Neural cell (in vitro differentiated cells): ENCODE measurements at regions not wholly inside any gene's neighbourhood (a gene's known extent, or its start where the extent isn't known, plus 50 kb on each side); places are given as distances from the start of the nearest gene placed in this dataset.

Source experiments
- H2AFZ ChIP-seq: fragments of 200-600, 300-800 bp; sonication (generic), shearing (Covaris generic); 2 replicates; pipeline ENCODE4 v1.6.0; 2014; ENCODE audit warnings: low read depth, mild to moderate bottlenecking, antibody characterized with exemption, low read length, moderate library complexity
- H3F3A ChIP-seq: fragments of 200-600 bp; shearing (Covaris generic); 2 replicates; pipeline ENCODE4 v1.6.1; 2016; ENCODE audit warnings: mild to moderate bottlenecking, moderate library complexity, mixed read lengths, antibody characterized with exemption, low read length; ENCODE audit not compliant: insufficient read depth, poor library complexity, severe bottlenecking
- H3K27ac ChIP-seq: fragments of 200-600, 300-800 bp; sonication (generic), shearing (Covaris generic); 2 replicates; pipeline ENCODE4 v1.5.1; 2014; ENCODE audit warnings: mild to moderate bottlenecking, low read length, moderate library complexity
- H3K27me3 ChIP-seq: fragments of 300-800, 200-600 bp; sonication (generic), shearing (Covaris generic); 2 replicates; pipeline ENCODE4 v1.6.0; 2014; ENCODE audit warnings: mild to moderate bottlenecking, low read depth, low read length, moderate library complexity; ENCODE audit not compliant: insufficient read depth
- H3K36me3 ChIP-seq: fragments of 300-800, 200-600 bp; sonication (generic), shearing (Covaris generic); 2 replicates; pipeline ENCODE4 v1.5.1; 2014; ENCODE audit warnings: mild to moderate bottlenecking, antibody characterized with exemption, low read length, moderate library complexity; ENCODE audit not compliant: insufficient read depth
- H3K4me2 ChIP-seq: fragments of 300-800, 200-600 bp; sonication (generic), shearing (Covaris generic); 2 replicates; pipeline ENCODE4 v1.6.0; 2014; ENCODE audit warnings: mild to moderate bottlenecking, low read length
- H3K4me3 ChIP-seq: fragments of 300-800, 200-600 bp; sonication (generic), shearing (Covaris generic); 2 replicates; pipeline ENCODE4 v1.5.1; 2014; ENCODE audit warnings: mild to moderate bottlenecking, low read length, moderate library complexity
- H3K79me2 ChIP-seq: fragments of 200-600 bp; shearing (Covaris generic); replicated peaks from 2 replicates; pipeline ENCODE4 v1.6.0; 2014; ENCODE audit warnings: mild to moderate bottlenecking, low read length, moderate library complexity; ENCODE audit not compliant: insufficient read depth
- H3K9ac ChIP-seq: fragments of 300-800, 200-600 bp; sonication (generic), shearing (Covaris generic); 2 replicates; pipeline ENCODE4 v1.6.1; 2016; ENCODE audit warnings: mild to moderate bottlenecking, low read length, mixed read lengths
- H3K9me2 ChIP-seq: fragments of 200-600 bp; shearing (Covaris generic); 2 replicates; pipeline ENCODE4 v1.6.1; 2016; ENCODE audit warnings: mild to moderate bottlenecking, low read length, mixed read lengths; ENCODE audit not compliant: insufficient read depth
- H3K9me3 ChIP-seq: fragments of 200-600, 300-800 bp; sonication (generic), shearing (Covaris generic); 2 replicates; pipeline ENCODE4 v1.6.1; 2016; ENCODE audit warnings: mild to moderate bottlenecking, mixed run types, low read length, moderate library complexity, mixed read lengths
- H4K20me1 ChIP-seq: fragments of 200-600 bp; shearing (Covaris generic); 2 replicates; pipeline ENCODE4 v1.6.1; 2016; ENCODE audit warnings: mild to moderate bottlenecking, mixed run types; ENCODE audit not compliant: insufficient read depth
- EP300 ChIP-seq: fragments of 450-650 bp; conservative IDR thresholded peaks from 2 replicates; pipeline ENCODE4 v1.6.1; 2014; ENCODE audit warnings: antibody characterized with exemption, mild to moderate bottlenecking, moderate library complexity; ENCODE audit not compliant: poor library complexity, severe bottlenecking
- EZH2 ChIP-seq: fragments of 200-600, 300-800 bp; shearing (Covaris generic), sonication (generic); IDR thresholded peaks from 2 replicates; pipeline ENCODE4 v1.6.1; 2014; ENCODE audit warnings: antibody characterized with exemption, low read length, borderline replicate concordance, mild to moderate bottlenecking; ENCODE audit not compliant: insufficient read depth, poor library complexity, severe bottlenecking
- MXI1 ChIP-seq: fragments of 450-650 bp; conservative IDR thresholded peaks from 2 replicates; pipeline ENCODE4 v1.6.1; 2014; ENCODE audit warnings: antibody characterized with exemption, mild to moderate bottlenecking; ENCODE audit not compliant: poor library complexity, severe bottlenecking
- POLR2AphosphoS5 ChIP-seq: IDR thresholded peaks from 2 replicates; pipeline ENCODE4 v1.6.1; 2012
- RAD21 ChIP-seq: fragments of 450-650 bp; conservative IDR thresholded peaks from 2 replicates; pipeline ENCODE4 v1.6.1; 2014; ENCODE audit warnings: antibody characterized with exemption, mild to moderate bottlenecking, moderate library complexity
- REST ChIP-seq: IDR thresholded peaks from 2 replicates; pipeline ENCODE4 v1.6.1; 2012; ENCODE audit warnings: borderline replicate concordance
- SMC3 ChIP-seq: fragments of 450-650 bp; conservative IDR thresholded peaks from 2 replicates; pipeline ENCODE4 v1.6.1; 2014; ENCODE audit warnings: antibody characterized with exemption, mild to moderate bottlenecking, moderate library complexity; ENCODE audit not compliant: poor library complexity
- TAF1 ChIP-seq: IDR thresholded peaks from 2 replicates; pipeline ENCODE4 v1.6.1; 2012; ENCODE audit warnings: low read depth
- TF ChIP-seq, protein P1 (sequence below): fragments of 450-650 bp; IDR thresholded peaks from 2 replicates; pipeline ENCODE4 v1.5.1; 2014; ENCODE audit warnings: antibody characterized with exemption, mild to moderate bottlenecking, moderate library complexity; ENCODE audit not compliant: poor library complexity, severe bottlenecking

GRCh38 chr13:105135852-105136615 lies 1399.4 kb downstream of the EFNB2 start:
- H3K9me2 ChIP-seq, result no peaks in the 10 kb centered on the region
- no peak overlapping the region for H3K4me3 ChIP-seq
- no peak overlapping the region for H3K9ac ChIP-seq
- no peak for TF ChIP-seq POLR2AphosphoS5
- TF ChIP-seq, protein P1, sequence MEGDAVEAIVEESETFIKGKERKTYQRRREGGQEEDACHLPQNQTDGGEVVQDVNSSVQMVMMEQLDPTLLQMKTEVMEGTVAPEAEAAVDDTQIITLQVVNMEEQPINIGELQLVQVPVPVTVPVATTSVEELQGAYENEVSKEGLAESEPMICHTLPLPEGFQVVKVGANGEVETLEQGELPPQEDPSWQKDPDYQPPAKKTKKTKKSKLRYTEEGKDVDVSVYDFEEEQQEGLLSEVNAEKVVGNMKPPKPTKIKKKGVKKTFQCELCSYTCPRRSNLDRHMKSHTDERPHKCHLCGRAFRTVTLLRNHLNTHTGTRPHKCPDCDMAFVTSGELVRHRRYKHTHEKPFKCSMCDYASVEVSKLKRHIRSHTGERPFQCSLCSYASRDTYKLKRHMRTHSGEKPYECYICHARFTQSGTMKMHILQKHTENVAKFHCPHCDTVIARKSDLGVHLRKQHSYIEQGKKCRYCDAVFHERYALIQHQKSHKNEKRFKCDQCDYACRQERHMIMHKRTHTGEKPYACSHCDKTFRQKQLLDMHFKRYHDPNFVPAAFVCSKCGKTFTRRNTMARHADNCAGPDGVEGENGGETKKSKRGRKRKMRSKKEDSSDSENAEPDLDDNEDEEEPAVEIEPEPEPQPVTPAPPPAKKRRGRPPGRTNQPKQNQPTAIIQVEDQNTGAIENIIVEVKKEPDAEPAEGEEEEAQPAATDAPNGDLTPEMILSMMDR, result no peak
- H3K79me2 ChIP-seq, result no peaks in the 10 kb centered on the region
- H2AFZ ChIP-seq, result no peak overlapping the region
- no peaks in the 10 kb centered on the region for H3F3A ChIP-seq
- no peaks in the 10 kb centered on the region for H4K20me1 ChIP-seq
- no peak overlapping the region for H3K4me2 ChIP-seq
- no peaks in the 10 kb centered on the region for H3K36me3 ChIP-seq
- H3K27me3 ChIP-seq, result no peaks in the 10 kb centered on the region
- no peak overlapping the region for H3K27ac ChIP-seq
- H3K9me3 ChIP-seq, result no peaks in the 10 kb centered on the region

DNA sequence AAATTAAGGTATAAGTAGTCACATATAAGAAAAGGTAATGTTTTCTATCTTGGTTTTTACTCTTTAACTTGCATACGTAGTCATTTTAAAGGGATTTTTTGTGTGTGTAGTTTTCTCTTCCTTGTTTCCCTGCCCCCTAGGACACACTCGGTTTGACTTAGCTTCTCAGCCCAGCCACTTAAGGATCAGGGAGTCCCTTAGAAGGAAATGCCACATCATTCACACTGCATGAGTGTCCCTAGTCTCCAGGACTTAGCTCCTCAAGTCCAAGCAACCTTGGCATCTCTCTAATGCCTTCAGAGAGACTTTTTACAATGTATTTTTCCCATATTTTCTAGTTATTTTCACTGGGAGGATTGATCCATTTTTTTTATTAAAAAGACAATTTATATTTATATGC lies 1407.7 kb downstream of the EFNB2 start:
- TF ChIP-seq POLR2AphosphoS5 (no peak), MXI1 (no peak), EP300 (no peak), TAF1 (no peak), SMC3 (no peak), EZH2 (no peak), REST (no peak), RAD21 (no peak)
- TF ChIP-seq, protein P1, result no peak
- Histone ChIP-seq H3K27ac (no peak overlapping the region), H3K27me3 (no peaks in the 10 kb centered on the region), H3K4me3 (no peak overlapping the region), H3K36me3 (no peaks in the 10 kb centered on the region), H3F3A (no peaks in the 10 kb centered on the region), H2AFZ (no peak overlapping the region), H4K20me1 (no peaks in the 10 kb centered on the region), H3K9me3 (no peaks in the 10 kb centered on the region), H3K9ac (no peak overlapping the region), H3K79me2 (no peaks in the 10 kb centered on the region), H3K9me2 (no peaks in the 10 kb centered on the region), H3K4me2 (no peak overlapping the region)
